ENCODE measurements at regions not wholly inside any gene's neighbourhood (a gene's known extent, or its start where the extent isn't known, plus 50 kb on each side); places are given as distances from the start of the nearest gene placed in this dataset.

DNA sequence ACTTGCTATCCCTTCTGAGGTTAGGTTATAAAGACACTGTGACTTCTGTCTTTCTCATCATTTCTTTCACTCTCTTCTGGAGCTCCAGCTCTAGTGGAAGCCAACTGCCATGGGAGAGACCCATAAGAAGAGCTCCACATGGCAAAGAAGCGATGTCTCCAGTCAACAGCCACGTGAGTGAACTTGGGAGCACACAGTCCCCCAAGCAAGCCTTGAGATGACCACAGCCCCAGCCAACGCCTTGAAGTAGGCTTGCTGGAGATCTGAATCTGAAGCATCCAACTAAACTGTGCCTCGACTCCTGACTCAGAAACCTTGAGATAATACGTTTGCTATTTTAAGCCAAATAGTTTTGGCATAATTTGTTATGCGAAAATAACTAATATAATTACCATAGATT is 181.7 kb upstream of the GDF10 start:
- Histone ChIP-seq H3K27me3 (peaks cover 0 to 13% (median 0%) of the 10 kb centered on the region in 4 donors), H3K4me3 (no peak overlapping the region), H3K9me3 (no peaks in the 10 kb centered on the region), H3K4me1 (no peaks in the 10 kb centered on the region), H3K36me3 (no peaks in the 10 kb centered on the region), H3K27ac (no peak overlapping the region)
- WGBS, 2 donors = 77 to 94% methylated on average over 6 of the region's 6 CpGs
- intact Hi-C loops (cut with DNase I) = no loop called here
- no peak for DNase-seq
- TF ChIP-seq, protein P1, sequence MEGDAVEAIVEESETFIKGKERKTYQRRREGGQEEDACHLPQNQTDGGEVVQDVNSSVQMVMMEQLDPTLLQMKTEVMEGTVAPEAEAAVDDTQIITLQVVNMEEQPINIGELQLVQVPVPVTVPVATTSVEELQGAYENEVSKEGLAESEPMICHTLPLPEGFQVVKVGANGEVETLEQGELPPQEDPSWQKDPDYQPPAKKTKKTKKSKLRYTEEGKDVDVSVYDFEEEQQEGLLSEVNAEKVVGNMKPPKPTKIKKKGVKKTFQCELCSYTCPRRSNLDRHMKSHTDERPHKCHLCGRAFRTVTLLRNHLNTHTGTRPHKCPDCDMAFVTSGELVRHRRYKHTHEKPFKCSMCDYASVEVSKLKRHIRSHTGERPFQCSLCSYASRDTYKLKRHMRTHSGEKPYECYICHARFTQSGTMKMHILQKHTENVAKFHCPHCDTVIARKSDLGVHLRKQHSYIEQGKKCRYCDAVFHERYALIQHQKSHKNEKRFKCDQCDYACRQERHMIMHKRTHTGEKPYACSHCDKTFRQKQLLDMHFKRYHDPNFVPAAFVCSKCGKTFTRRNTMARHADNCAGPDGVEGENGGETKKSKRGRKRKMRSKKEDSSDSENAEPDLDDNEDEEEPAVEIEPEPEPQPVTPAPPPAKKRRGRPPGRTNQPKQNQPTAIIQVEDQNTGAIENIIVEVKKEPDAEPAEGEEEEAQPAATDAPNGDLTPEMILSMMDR (IDR thresholded peaks at IDR 0.05) = no peak
- no peak for TF ChIP-seq POLR2A (IDR thresholded peaks at IDR 0.05)

GRCh38 chr10:47121336-47121735 is 178.7 kb upstream of the GDF10 start:
- 69 to 72% methylated on average over 7 of the region's 7 CpGs for WGBS, 2 donors
- DNase-seq = no peak
- H3K27me3 ChIP-seq = peaks cover 0 to 6% (median 0%) of the 10 kb centered on the region in 4 donors
- intact Hi-C loops (cut with DNase I) = no loop called here
- no peaks in the 10 kb centered on the region for H3K9me3 ChIP-seq
- no peaks in the 10 kb centered on the region for H3K36me3 ChIP-seq
- no peak for TF ChIP-seq POLR2A (IDR thresholded peaks at IDR 0.05)
- TF ChIP-seq, protein P1 (IDR thresholded peaks at IDR 0.05) = no peak
- no peak overlapping the region for H3K4me3 ChIP-seq
- H3K27ac ChIP-seq = no peak overlapping the region
- no peaks in the 10 kb centered on the region for H3K4me1 ChIP-seq

DNA sequence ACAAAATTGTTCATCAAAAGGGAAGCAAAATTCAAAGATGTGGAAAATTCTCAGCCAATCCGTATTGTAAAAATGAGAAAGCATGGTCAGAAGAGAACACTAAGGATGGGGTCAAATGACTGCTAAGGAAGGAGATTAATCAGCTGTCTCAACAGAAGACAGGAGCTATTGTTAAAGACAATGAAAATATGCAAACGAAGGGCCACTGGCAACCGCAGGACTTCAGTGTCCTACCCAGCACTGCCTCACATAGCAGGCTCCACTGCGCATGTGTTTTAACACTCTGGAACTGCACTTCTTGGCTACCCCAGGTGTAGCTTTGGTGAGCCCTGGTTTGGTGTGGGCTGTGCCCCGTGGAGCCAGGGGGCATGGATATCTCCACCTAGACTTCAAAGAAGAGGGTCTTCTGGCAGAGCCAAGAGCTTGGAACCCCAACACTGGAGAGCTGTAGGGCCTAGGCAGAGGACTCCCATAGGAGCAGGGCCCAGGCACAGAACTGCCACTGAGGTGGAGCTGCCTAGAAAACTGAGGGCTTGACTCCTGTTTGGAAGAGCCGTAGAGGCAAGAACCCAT is 176.2 kb upstream of the GDF10 start:
- no peak for DNase-seq
- no peaks in the 10 kb centered on the region for H3K4me1 ChIP-seq
- no peak overlapping the region for H3K27ac ChIP-seq
- WGBS, 2 donors = 75 to 82% methylated on average over 5 to 6 of the region's 6 CpGs
- no peaks in the 10 kb centered on the region for H3K36me3 ChIP-seq
- peaks cover 0 to 6% (median 0%) of the 10 kb centered on the region in 4 donors for H3K27me3 ChIP-seq
- intact Hi-C loops (cut with DNase I) = no loop called here
- H3K9me3 ChIP-seq = no peaks in the 10 kb centered on the region
- no peak overlapping the region for H3K4me3 ChIP-seq
- TF ChIP-seq, protein P1 (IDR thresholded peaks at IDR 0.05) = no peak
- no peak for TF ChIP-seq POLR2A (IDR thresholded peaks at IDR 0.05)

GRCh38 chr10:47127188-47127785 is 172.7 kb upstream of the GDF10 start:
- no peak for DNase-seq
- no peaks in the 10 kb centered on the region for H3K36me3 ChIP-seq
- intact Hi-C loops (cut with DNase I) = no loop called here
- no peaks in the 10 kb centered on the region for H3K9me3 ChIP-seq
- 43 to 46% methylated on average over 5 of the region's 5 CpGs for WGBS, 2 donors
- H3K4me1 ChIP-seq = no peaks in the 10 kb centered on the region
- no peak for TF ChIP-seq POLR2A (IDR thresholded peaks at IDR 0.05)
- TF ChIP-seq, protein P1 (IDR thresholded peaks at IDR 0.05) = no peak
- no peaks in the 10 kb centered on the region for H3K27me3 ChIP-seq
- no peak overlapping the region for H3K4me3 ChIP-seq
- no peak overlapping the region for H3K27ac ChIP-seq

DNA sequence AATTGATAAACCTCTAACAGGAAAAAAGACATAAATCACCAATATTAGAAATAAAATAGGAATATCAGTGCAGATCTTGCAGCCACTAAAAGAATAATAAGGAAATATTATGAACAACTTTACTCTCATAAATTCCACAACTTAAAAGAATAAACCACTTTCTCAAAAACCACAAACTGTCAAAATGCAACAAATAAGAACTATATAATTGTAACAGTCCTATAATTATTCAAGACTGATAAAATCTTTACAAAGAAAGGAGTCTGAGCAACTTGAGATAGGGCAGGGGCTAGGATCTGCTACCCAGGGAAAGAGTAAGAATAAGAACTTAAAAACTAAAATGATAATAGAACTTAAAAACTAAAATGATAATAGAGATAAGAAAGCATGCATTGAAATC is 169.5 kb upstream of the GDF10 start:
- intact Hi-C loops (cut with DNase I) = no loop called here
- Histone ChIP-seq H3K4me3 (no peak overlapping the region), H3K4me1 (no peaks in the 10 kb centered on the region), H3K9me3 (no peaks in the 10 kb centered on the region), H3K27ac (no peak overlapping the region), H3K36me3 (no peaks in the 10 kb centered on the region), H3K27me3 (no peaks in the 10 kb centered on the region)
- TF ChIP-seq POLR2A (IDR thresholded peaks at IDR 0.05) = no peak
- TF ChIP-seq, protein P1 (IDR thresholded peaks at IDR 0.05) = no peak
- DNase-seq = no peak
